IPS DF 4.7 (cell line): ENCODE measurements at regions not wholly inside any gene's neighbourhood (a gene's known extent, or its start where the extent isn't known, plus 50 kb on each side); places are given as distances from the start of the nearest gene placed in this dataset.
"Not testable (repeated sequence)": the region's sequence is repeated elsewhere in the genome, so short reads cannot be mapped to it uniquely, and the experiment has no call there.

Source experiments
- DNase-seq: peaks from one replicate; pipeline ENCODE4 v3.0.0-alpha.2; 2013; ENCODE audit warnings: low spot score; ENCODE audit errors: extremely low read depth

DNA sequence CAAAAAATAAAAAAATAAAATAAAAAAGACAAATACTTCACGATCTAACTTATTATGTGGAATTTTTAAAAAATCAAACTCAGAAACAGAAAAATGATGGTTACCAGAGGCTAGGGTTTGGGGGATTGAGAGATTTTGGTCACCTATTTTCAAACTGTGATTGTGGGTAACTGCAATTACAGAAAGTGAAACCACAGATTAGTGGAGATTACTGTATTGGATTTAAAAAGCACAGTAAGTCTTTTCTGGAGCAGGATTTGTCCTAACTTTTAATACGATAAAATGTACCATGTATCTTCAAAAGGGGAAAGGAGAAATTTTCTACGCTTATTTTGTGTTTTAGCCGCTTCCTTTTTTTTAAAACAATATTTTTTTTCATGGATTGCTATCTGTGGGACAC lies 1204.9 kb upstream of the LRRTM3 start:
- no peak for DNase-seq

DNA sequence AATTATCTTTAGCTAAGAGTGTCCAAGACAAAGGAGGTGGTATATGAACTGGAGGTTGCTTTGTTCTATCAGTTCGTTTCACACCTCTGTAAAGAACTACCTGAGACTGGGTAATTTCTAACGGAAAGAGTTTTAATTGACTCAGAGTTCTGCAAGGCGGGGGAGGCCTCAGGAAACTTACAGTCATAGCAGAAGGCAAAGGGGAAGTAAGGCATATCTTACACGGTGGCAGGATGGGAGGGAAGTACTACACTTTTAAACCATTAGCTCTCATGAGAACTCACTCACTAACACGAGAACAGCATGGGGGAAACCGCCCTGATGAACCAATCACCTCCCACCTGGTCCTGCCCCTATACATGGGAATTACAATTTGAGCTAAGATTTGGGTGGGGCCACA lies 1202.3 kb upstream of the LRRTM3 start:
- DNase-seq, result no peak

DNA sequence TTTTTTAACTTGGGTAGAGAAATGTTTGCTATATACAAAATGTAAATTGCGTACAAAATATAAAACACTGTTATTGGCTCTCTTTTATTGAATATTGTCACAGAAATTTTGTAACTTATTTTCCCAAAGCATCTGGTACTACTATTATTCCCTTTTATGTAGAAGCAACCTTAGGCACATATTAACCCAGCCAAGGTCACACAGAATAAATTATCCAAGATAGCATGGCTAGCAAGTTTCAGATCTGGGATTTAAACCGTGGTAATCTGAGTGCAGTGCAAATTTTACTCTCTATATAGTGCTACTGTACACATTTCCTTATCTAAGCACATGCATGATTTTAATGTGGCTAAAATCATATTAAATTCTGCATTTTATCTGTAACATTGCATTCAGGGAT lies 1190.5 kb upstream of the LRRTM3 start:
- no peak for DNase-seq

DNA sequence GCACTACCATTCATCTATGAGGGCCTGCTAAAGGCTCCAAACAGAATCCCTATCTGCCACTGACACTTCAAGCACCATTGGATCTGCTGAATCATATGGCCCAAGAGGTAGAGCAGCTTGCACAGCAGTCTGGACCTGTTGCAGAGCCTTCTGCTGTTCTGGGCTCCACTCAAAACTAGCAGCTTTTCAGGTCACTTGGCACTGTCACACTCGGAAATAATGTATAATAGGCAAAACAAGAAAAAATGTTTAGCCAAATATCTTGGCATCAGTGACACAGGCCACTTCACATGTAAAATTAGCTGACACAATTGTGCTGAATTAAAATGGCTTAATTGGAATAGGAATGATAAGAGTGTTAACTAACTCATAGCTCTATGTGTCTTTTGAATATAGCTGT lies 1182.9 kb upstream of the LRRTM3 start:
- no peak for DNase-seq

DNA sequence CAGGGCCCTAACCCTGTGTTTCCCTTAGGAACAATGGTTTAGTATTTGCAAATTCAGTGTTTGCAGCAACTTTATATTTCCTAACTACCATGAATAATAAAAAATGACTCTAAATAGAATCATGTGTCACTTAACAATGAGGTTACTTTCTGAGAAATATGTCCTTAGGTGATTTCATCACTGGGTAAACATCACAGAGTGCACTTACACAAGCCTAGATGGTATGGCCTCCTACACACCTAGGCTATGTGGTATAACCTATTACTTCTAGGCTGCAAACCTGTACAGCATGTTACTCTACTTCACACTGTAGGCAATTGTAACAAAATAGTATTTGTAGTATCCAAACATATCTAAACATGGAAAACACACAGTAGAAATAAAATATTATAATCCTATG lies 1174.6 kb upstream of the LRRTM3 start:
- no peak for DNase-seq

DNA sequence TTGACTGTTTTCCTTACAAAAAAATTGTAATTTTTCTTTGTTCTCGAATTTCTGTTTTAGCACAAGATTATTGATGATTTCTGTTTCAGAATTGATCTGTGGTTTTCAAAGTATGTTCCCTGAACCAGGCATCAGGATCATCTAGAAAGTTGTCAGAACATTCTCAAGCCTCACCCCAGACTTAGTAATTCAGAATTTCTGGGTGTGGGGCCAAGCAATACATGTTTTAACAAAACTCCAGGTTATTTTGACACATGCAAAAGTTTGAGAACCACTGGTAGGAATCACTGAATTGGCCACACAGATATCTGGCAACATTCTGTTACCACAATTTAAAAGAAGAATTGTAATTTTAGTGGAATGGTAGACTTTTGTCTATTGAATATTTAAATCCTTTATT lies 1173.9 kb upstream of the LRRTM3 start:
- no peak for DNase-seq

DNA sequence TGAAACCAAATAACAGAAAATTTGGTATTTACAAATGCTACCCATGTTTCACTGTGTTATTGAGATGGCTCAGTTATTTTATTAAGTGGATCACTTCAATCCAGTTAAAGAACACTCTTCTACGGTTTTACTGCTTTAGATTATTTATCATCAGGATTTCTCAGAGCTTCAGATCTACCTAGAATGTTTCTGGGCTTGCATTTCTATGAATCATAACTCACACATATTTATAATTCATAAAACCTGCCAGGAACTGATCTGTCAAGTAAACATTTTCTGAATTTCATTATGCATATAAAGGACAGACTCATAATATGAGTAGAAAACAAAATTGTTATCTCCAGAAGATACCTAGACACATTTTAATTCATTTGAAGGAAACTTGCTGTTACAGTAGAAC lies 1172.3 kb upstream of the LRRTM3 start:
- no peak for DNase-seq

DNA sequence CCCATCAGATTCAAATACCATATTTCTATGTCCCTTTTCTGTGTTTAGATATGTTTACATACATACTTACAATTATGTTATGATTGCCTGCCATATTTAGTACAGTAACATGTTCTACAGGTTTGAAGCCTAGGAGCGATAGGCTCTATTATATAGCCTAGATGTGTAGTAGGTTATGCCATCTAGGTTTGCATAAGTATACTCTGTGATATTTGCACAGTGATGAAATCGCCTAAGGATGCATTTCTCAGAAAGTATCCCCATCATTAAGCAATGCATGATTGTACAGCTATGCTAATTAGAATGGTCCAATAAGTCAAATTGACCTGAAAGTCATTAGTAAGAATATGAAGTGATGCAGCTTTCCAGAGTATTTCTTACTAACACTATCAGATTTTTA lies 1171.7 kb upstream of the LRRTM3 start:
- DNase-seq, result no peak

DNA sequence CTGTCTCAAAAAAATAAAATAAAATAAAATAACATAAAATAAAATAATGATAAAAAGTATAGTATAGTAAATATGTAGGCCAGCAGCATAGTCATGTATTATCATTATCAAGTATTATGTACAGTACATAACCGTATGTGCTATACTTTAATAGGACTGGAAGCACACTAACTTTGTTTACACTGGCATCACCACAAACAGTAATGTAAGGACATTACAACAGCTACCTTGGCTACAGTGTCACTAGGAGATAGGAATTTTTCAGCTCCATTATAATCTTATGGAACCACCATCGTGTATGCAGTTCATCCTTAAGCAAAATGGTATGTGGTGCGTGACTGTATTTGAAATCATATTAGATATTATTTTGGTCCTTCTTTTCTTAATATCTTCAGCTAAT lies 1163.5 kb upstream of the LRRTM3 start:
- no peak for DNase-seq

DNA sequence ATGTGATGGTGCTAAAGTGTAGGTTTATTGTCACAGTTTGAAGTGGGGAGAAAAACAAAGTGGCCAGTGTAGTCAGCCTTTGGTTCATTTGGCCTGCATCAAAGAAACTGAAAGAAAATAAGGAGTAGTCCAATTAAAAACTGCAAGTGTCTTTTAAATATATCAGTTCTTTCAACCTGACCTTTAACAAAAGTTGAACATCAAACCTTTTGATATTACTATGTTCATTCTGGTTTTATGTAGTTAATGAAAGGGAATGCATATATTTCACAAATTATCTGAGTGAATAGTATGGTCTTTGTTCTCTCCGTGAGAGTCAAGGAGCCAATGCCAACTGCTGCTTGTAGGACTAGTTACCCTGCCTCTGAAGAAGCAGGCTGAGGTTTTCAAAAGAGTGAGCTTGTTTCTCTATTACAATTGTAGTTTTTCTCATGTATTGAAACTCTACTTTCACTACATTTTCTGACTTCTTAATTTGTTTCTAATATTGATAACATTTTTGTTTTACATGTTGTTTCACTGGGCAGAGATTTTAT lies 1160.8 kb upstream of the LRRTM3 start:
- no peak for DNase-seq

DNA sequence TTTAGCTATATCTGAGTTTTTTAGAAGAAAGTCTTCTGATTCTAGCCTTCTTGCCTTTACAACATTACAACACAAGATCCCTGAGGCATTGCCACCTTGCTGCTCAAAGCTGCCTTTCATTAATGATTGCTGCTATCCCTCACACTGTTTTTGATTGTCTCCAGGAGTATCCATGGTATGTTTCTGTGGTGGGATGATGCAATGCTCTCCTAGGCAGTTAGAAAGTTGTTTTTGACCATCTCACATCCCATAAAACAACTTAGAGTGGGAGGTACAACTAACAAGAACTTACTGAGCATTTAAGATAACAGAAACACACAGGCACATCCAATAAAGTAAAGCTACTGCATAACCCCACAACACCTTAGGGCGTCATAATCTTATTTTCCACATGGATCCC lies 1156.0 kb upstream of the LRRTM3 start:
- no peak for DNase-seq

DNA sequence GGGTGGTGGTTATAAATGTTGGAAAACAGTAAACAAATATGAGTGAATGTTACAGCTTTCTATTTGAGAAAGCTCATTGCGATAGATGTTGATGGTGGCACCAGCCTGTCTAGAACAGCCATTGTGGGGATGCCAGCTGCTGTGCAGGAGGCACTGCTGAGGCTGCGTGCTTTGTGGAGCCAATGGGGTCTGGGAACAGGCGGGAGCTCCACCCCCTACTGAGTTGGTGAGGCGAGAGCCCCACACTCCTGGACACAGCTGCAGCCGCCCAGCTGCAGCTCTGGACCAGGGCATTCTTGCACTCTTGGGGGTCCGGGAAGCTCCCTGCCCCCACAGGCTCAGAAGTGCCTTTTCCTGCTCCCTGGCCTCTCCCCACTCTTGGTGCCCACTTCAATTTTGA lies 1147.1 kb upstream of the LRRTM3 start:
- no peak for DNase-seq

DNA sequence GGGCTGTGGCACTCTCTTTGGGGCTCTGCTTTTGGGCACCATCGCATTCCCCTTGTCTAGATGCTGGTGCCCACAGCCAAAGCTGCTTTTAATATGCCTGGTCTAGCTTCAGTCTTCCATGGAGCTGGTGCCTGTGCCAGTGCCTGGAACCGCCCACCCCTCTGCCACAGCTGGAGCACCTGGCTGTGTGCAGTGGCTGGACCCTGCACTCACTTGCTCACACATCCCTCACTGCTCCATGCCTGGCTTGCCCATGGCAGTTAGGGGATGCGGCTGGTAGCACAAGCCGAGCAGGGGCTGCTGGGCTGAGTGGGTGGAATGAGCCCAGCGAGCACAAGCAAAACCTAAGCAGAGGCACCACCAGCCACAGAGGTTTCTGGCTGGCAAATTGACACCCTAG lies 1145.9 kb upstream of the LRRTM3 start:
- no peak for DNase-seq

DNA sequence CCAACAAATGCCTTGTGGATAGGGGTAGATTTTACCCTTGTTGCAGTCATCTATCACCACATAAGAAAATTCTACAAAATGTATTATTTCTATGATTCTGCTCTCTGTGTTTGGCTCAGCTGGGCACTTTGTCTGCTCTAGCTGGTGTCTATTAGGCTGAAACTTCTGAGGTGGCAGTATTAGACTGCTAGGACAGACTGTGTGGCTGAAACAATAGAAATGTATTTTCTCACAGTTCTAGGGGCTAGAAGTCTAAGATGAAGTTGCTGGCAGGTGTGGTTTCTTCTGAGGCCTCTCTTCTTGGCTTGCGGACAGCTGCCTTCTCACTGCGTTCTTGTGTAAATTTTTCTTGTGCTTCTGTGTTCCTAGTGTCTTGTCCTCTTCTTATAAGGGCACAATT lies 1139.6 kb upstream of the LRRTM3 start:
- no peak for DNase-seq

DNA sequence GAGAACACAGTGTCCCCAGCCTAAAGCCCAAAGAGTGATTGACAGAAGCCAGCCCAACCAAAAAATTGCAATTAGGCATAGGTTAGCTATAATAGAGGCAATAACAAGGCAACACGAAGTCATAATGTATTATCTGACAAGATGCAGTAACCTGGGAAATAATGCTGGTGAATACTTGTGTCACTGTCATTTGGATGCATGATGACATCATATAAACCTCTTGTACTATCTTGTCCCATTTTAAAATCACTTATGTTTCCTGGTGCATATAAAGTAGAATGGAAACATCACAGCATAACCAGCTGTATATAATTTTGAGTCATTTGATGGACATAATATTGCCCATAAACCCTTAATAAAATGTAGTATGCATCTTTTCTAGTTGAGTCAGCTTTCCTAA lies 1138.3 kb upstream of the LRRTM3 start:
- no peak for DNase-seq

DNA sequence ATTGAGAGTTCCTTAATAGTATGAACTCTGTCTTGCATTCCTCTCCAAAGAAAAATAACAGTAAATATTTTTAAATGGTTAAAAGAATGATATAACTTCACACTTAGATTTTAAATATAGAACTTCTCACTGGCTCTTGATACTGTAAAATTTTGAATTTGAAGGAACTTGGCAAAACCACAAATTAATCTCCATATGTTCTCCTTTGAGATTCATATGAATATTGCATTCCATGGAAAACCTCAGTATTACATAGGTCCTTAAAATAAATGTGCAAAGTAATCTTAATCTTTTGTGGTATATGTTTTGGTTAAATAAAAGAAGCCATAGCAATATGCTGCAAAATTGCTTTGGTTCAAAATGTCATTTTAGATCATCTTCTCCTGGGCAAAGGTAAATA lies 1137.6 kb upstream of the LRRTM3 start:
- DNase-seq, result no peak

DNA sequence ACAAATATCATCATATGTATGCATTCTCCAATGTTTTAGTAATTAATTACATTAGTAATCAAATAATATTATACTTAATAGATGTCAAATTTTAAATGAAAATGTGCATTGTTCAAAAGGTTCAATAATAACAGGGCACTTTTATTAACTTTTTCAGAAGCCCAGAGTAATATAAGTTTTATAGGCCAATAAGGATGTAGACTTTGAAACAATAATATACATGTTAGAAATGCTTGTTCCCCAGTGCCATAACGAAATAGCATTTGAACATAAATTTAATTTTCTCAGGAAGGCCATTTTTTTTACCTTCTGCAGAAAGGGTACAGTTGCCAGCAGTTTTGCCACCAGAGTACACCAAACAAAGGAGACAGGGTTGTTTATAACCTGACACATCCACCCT lies 1133.9 kb upstream of the LRRTM3 start:
- no peak for DNase-seq

DNA sequence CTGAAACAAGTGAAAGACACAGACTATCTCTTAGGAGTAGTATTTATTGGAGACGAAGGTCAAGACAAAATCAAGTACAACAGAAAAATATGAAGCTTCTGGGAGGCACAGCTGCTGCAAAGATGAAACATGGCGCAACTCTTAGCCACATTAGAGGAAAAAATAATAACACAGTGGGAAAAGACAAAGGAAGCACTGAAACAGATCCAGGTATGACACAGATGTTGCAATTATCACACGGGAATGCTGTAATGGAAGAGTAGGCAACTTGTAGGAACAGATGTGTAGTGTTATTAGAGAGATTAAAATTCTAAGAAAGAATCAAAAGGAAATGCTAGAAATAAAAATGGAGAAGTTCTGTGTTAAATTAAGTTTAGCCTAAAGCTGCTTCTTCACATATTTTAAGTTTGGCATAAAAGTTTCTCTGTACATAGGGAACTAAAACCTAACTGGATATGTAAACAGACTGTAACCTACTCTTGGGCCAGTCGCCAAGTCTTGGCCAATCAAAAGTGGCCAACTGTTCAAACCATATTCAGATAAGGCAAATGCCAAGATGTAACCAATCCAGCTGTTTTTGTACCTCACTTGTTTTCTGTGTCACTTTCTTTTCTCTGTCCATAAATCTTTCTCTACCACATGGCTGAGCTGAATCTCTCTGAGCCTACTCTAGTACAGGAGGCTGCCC lies 1132.0 kb upstream of the LRRTM3 start:
- no peak for DNase-seq

DNA sequence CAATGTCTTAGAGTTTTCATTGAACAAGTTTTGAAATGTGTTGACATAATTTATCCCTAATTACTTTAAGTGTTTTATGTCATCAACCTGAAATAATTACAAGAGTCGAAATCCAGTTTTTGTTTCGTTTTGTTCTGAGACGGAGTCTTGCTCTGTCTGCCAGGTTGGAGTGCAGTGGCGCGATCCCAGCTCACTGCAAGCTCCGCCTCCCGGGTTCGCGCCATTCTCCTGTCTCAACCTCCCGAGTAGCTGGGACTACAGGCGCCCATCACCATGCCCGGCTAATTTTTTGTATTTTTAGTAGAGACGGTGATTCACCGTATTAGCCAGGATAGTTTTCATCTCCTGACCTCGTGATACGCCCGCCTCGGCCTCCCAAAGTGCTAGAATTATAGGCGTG lies 1131.0 kb upstream of the LRRTM3 start:
- not testable (repeated sequence) for DNase-seq

DNA sequence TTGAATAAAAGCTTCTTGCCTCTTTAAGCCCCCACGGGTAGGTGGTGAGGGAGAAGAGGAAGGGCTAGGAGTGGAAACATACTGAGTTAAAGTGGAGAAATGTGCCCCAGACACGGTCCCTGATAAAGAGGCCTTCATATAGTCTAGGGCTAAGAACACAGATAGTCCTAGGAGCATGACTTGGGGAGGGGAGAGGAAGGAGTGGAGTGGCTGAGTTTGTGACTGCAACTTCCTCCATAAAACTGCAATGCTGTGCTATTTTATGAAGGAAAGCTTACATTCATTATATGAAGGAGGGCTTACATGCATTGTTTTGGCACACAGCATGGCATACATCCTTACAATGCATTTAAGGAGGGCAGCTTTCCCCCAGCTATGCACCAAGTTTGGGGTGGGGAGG lies 1129.4 kb upstream of the LRRTM3 start:
- no peak for DNase-seq

DNA sequence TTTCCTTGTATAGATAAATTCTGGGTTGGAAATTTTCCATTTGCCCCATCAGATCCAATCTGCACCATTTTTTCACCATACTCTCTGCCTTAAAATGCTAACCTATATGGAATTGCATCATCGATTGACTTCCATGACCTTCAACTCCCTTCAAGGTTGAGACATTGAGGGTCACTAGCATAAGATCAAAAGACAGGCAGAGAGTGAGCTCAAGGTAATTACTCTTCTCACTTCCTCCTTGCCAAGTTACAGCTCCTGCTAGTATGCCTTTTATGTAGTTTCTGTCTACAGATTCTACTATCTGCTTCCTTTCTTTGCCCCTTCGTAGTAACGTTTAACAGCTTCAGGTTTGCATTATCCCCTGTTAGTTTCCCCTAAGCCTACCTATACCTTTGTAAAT lies 1127.7 kb upstream of the LRRTM3 start:
- DNase-seq, result no peak

DNA sequence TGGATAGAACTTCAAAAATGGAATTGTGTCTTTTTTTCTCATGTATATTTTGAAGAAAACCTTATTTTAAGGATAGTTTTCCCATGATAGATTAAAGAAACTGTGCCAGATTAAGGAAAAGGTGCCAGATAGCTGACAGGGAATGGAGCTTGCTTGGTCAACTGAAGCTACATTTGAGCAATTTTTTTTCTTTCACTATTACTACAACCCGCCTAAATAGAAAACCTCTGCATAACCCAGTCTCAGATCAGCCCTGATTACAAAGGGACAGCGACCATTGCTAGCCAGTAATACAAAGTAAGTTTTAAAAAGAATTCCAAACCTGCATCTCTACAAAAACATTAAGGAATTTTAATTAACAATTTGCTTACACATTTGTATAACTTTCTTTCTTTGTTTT lies 1123.4 kb upstream of the LRRTM3 start:
- no peak for DNase-seq

DNA sequence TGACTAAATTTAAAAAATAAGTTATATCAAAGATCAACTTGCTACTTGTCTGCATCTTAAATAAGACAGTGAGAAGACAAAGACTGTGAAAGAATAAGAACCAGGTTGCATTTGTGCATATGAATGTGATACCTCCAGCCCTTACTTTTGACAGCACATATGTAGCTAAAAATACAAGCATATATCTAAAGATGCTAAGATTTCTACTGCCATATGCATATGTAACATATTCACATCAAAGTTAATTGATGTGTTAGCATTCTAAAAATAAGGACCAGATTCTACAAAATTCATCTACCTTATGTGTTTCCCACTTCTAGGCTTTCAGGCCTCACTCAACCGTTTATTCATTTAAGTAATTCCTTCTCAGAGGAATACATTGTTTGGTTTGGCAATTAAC lies 1120.3 kb upstream of the LRRTM3 start:
- no peak for DNase-seq

DNA sequence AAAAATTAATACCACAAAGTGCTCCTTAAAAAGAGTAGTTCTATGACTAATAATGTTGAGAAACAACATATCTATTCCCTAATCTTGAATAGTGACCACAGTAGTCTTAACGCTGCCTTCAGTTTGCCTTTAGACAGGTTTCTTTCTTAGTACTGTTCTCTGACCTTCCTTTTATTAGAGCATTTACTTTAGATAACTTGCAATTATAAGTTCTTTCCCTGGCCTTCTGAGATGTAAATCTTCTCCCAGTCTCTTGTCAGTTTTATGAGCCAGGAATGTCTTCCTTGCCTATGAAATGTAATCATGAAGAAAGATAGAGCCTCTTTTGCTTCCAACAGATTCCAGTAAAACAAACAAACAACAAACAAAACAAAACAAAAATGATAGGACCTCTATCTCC lies 1119.8 kb upstream of the LRRTM3 start:
- DNase-seq, result no peak
